Endothelial cell of umbilical vein (primary cell): ENCODE measurements at regions not wholly inside any gene's neighbourhood (a gene's known extent, or its start where the extent isn't known, plus 50 kb on each side); places are given as distances from the start of the nearest gene placed in this dataset.

ENCODE experiments used
- BruUV-seq: library from RNA; stranded (reverse); fragments of 400-500 nt; replicated peaks from 2 replicates; lab custom pipeline; 2021; lab: Mats Ljungman, UMichigan
- CTCF ChIA-PET: fragments of 300-600, 350-600 bp; sonication (Branson Sonifier 250); formaldehyde crosslinking; loops from one replicate; lab custom pipeline; 2021; ENCODE audit warnings: antibody characterized with exemption, inconsistent platforms; lab: Charles Lee
- POLR2A ChIA-PET: fragments of 300-600, 350-600 bp; sonication (Branson Sonifier 250); formaldehyde crosslinking; loops from one replicate; lab custom pipeline; 2021; ENCODE audit warnings: antibody characterized with exemption, inconsistent platforms; lab: Charles Lee
- DNase-seq: peaks from one replicate; pipeline ENCODE4 v3.0.0-alpha.2; 2011; ENCODE audit warnings: low read depth, low spot score
- FAIRE-seq: peaks from 2 replicates; lab custom pipeline; 2011; peaks lifted over from hg19 to GRCh38; lab: Jason Lieb, UNC
- H2AFZ ChIP-seq: 2 replicates; pipeline ENCODE4 v1.6.0; 2012; ENCODE audit warnings: low read depth, low read length, control low read depth, inconsistent platforms
- H3K27ac ChIP-seq: 2 replicates; pipeline ENCODE4 v1.5.1; 2011; ENCODE audit warnings: low read depth, mild to moderate bottlenecking, control low read depth, low read length, moderate library complexity; ENCODE audit not compliant: insufficient read depth
- H3K27me3 ChIP-seq, 2 experiments: 2 replicates each; pipeline versions ENCODE4 v1.6.0 to v1.6.1; 2011; ENCODE audit warnings: low read length in 2 of 2, mixed read lengths in 1 of 2; ENCODE audit not compliant: control insufficient read depth in 2 of 2, insufficient read depth in 2 of 2
- H3K36me3 ChIP-seq, 2 experiments: 2 replicates in 1 of 2; 3 replicates in 1 of 2; pipeline ENCODE4 v1.5.1; 2011; ENCODE audit warnings: low read length in 2 of 2, mild to moderate bottlenecking in 1 of 2, moderate library complexity in 1 of 2; ENCODE audit not compliant: control insufficient read depth in 2 of 2, insufficient read depth in 2 of 2; ENCODE audit errors: extremely low read depth in 1 of 2
- H3K4me1 ChIP-seq: 3 replicates; pipeline ENCODE4 v1.5.1; 2011; ENCODE audit warnings: mild to moderate bottlenecking, low read length; ENCODE audit not compliant: control insufficient read depth, insufficient read depth; ENCODE audit errors: extremely low read depth
- H3K4me2 ChIP-seq: 2 replicates; pipeline ENCODE4 v1.6.1; 2011; ENCODE audit warnings: low read length, control low read depth, mixed read lengths; ENCODE audit not compliant: insufficient read depth
- H3K4me3 ChIP-seq, 3 experiments: fragments of 200-600 bp in 1 of 3; sonication (generic), shearing (Covaris generic) in 1 of 3; replicated peaks in 1 of 3; 2 replicates each; pipeline ENCODE4 v1.5.1; 2011 to 2016; ENCODE audit warnings: control low read depth in 3 of 3, low read length in 3 of 3, mild to moderate bottlenecking in 2 of 3, inconsistent platforms in 1 of 3, low read depth in 1 of 3, moderate library complexity in 1 of 3; ENCODE audit not compliant: insufficient read depth in 1 of 3
- H3K79me2 ChIP-seq: 2 replicates; pipeline ENCODE4 v1.6.0; 2012; ENCODE audit warnings: low read length, inconsistent platforms; ENCODE audit not compliant: control insufficient read depth, insufficient read depth
- H3K9ac ChIP-seq: replicated peaks from 2 replicates; pipeline ENCODE3; 2011; ENCODE audit warnings: low read length, control low read depth; ENCODE audit not compliant: insufficient read depth; ENCODE audit errors: extremely low read depth
- H3K9me1 ChIP-seq: replicated peaks from 3 replicates; pipeline ENCODE4 v1.6.0; 2011; ENCODE audit warnings: mild to moderate bottlenecking, low read length; ENCODE audit not compliant: control insufficient read depth, insufficient read depth; ENCODE audit errors: extremely low read depth
- H3K9me3 ChIP-seq: replicated peaks from 2 replicates; pipeline ENCODE4 v1.5.1; 2012; ENCODE audit warnings: low read length, inconsistent platforms; ENCODE audit not compliant: control insufficient read depth, insufficient read depth
- H4K20me1 ChIP-seq: replicated peaks from 2 replicates; pipeline ENCODE3; 2011; ENCODE audit warnings: mild to moderate bottlenecking, low read length; ENCODE audit not compliant: control insufficient read depth, insufficient read depth; ENCODE audit errors: extremely low read depth
- CTCF ChIP-seq, 2 donors: IDR thresholded peaks; 1 replicate in 1 of 2; 2 replicates in 1 of 2; pipeline ENCODE4 v1.5.1; 2011; ENCODE audit warnings: low read length in 2 of 2, mild to moderate bottlenecking in 2 of 2, moderate library complexity in 2 of 2, control low read depth in 1 of 2, inconsistent platforms in 1 of 2, low read depth in 1 of 2; ENCODE audit not compliant: insufficient read depth in 1 of 2; ENCODE audit errors: extremely low read depth in 1 of 2
- EZH2 ChIP-seq: IDR thresholded peaks from 2 replicates; pipeline ENCODE4 v1.6.1; 2012; ENCODE audit warnings: borderline replicate concordance, low read depth, mild to moderate bottlenecking, moderate library complexity, low read length, inconsistent platforms; ENCODE audit not compliant: severe bottlenecking
- GATA2 ChIP-seq: IDR thresholded peaks from 2 replicates; pipeline ENCODE4 v1.7.0; 2011; ENCODE audit warnings: low read depth, mild to moderate bottlenecking, moderate library complexity, mixed read lengths, low read length; ENCODE audit not compliant: insufficient read length, insufficient read depth
- JUN ChIP-seq: IDR thresholded peaks from 2 replicates; pipeline ENCODE4 v1.6.1; 2011; ENCODE audit warnings: borderline replicate concordance, low read depth; ENCODE audit not compliant: insufficient read length, insufficient read depth
- MYC ChIP-seq: IDR thresholded peaks from one replicate; pipeline ENCODE4 v1.6.1; 2011; ENCODE audit warnings: mild to moderate bottlenecking, low read depth, low read length
- POLR2AphosphoS5 ChIP-seq: IDR thresholded peaks from 2 replicates; pipeline ENCODE4 v1.6.1; 2012; ENCODE audit warnings: low read depth, mild to moderate bottlenecking, control low read depth, low read length, moderate library complexity; ENCODE audit not compliant: insufficient read depth
- dilution Hi-C: fragments of 300-500 bp; cut with MboI; formaldehyde crosslinking; loops from one replicate; pipeline ENCODE4 v1.15.0; 2019; ENCODE audit warnings: low sequenced_read_pairs; ENCODE audit not compliant: extremely low pct_ligation_motif_present
- intact Hi-C: fragments of 100-400 bp; cut with micrococcal nuclease; formaldehyde crosslinking; loops from one replicate; pipeline ENCODE4 v1.10.0; 2022
- TF ChIP-seq, protein P1 (sequence below): IDR thresholded peaks from 2 replicates; pipeline ENCODE4 v1.6.1; 2011; ENCODE audit not compliant: insufficient read depth, insufficient read length

DNA sequence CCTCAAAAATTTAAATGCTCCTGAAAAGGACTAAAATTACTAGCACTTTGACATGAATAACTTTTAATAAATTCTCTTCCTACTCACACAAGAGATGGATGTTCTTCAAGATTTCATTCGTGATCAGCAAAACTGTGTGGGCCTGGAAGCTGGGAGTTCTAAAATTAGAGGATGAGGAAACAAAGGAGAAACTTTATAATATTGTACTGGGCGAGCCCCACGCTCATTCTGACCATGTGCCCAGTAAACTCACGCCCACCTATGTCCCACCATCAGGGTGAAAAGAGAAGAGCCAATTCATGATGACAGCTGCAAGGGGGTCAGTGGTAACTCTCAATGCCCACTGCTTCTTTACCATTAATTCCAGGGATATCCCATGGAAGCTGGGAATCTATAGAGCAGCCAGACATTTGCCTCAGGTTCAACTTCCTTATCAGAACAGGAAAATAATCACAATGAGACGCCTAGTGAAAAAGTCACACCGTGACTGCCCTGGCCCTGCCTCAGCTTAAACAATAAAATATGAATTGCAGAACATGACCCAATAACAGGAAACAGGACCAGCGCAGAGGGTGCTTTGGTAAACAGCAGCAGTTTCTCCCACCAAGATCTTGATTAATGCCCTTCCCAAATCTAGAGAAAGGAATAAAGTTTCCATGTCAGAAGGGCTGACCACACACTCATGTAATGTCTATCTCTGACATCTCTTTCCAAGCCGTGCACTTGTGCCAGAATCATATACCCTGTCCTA lies 438.6 kb downstream of the TXNL1 start:
- BruUV-seq = TSS peak; percentile 76
- dilution Hi-C loops = no loop called here
- ChIA-PET POLR2A (no interaction called here), CTCF (interaction anchor here (0.8 to 1.6 kb wide), 7 partner anchors 20 to 798 kb away, joined by 3 to 8 read pairs (median 4); no protein-coding TSS in a partner anchor)
- Histone ChIP-seq H3K27ac (peak overlapping the region; percentile 98), H3K4me3 (no peak overlapping the region), H3K27me3 (no peaks in the 10 kb centered on the region), H3K4me1 (peaks cover 66% of the 10 kb centered on the region), H3K9ac (peak overlapping the region; percentile 73), H3K9me3 (peaks cover 2% of the 10 kb centered on the region), H3K9me1 (no peaks in the 10 kb centered on the region), H3K36me3 (no peaks in the 10 kb centered on the region), H4K20me1 (no peaks in the 10 kb centered on the region), H3K4me2 (peak overlapping the region; percentile 59), H3K79me2 (no peaks in the 10 kb centered on the region), H2AFZ (peak overlapping the region; percentile 34)
- DNase-seq (peak; percentile 97), FAIRE-seq (no peak)
- TF ChIP-seq, protein P1, sequence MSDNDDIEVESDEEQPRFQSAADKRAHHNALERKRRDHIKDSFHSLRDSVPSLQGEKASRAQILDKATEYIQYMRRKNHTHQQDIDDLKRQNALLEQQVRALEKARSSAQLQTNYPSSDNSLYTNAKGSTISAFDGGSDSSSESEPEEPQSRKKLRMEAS = peak; percentile 30
- TF ChIP-seq EZH2 (no peak), GATA2 (peak; percentile 53), MYC (no peak)
- intact Hi-C loops = loop anchor here (1.0 to 5.0 kb wide), 19 partner anchors 77 to 1089 kb away; partner anchors contain the start of gene TXNL1

- Histone ChIP-seq H3K79me2 (no peaks in the 10 kb centered on the region), H3K9me1 (no peaks in the 10 kb centered on the region), H3K36me3 (no peaks in the 10 kb centered on the region), H3K27me3 (no peaks in the 10 kb centered on the region), H2AFZ (no peak overlapping the region), H3K4me2 (no peak overlapping the region), H3K9ac (no peak overlapping the region), H3K4me3 (no peak overlapping the region), H3K27ac (peak overlapping the region; percentile 44), H4K20me1 (no peaks in the 10 kb centered on the region), H3K4me1 (peaks cover 58% of the 10 kb centered on the region), H3K9me3 (no peaks in the 10 kb centered on the region)
- FAIRE-seq = peak; percentile 59
- dilution Hi-C loops (no loop called here), intact Hi-C loops (no loop called here)
- TF ChIP-seq JUN (peak; percentile 41), CTCF (IDR thresholded peaks at IDR 0.05; ENCODE audit: extremely low read depth in 1 of 2, insufficient read depth in 1 of 2, low read depth in 1 of 2, low read length in 2 of 2) (no peak), MYC (peak; percentile 43), POLR2AphosphoS5 (no peak)
- TF ChIP-seq, protein P1 = peak; percentile 84
- DNase-seq = peak; percentile 50
- ChIA-PET CTCF (no interaction called here), POLR2A (no interaction called here)
- BruUV-seq = no TSS peak
Measured at GRCh38 chr18:56197241-56197859, 441.0 kb downstream of the TXNL1 start.
